HepG2 (cell line): ENCODE measurements at regions not wholly inside any gene's neighbourhood (a gene's known extent, or its start where the extent isn't known, plus 50 kb on each side); places are given as distances from the start of the nearest gene placed in this dataset.

ENCODE experiments used
- ATAC-seq: fragments of 200-7000 bp; cut with Tn5 transposase; 3 replicates; pipeline ENCODE4 v1.9.1; 2020; ENCODE audit warnings: mild to moderate bottlenecking, moderate library complexity
- BruUV-seq: library from RNA; stranded (reverse); fragments of 400-500 nt; replicated peaks from 2 replicates; lab custom pipeline; 2021; lab: Mats Ljungman, UMichigan
- CTCF ChIA-PET: fragments of 300-600 bp; formaldehyde crosslinking; extraction: SDS; loops from one replicate; lab custom pipeline; 2021; ENCODE audit warnings: low total read pairs, inconsistent platforms, low intra/inter-chr PET ratio; lab: Yijun Ruan, JAX
- POLR2A ChIA-PET: fragments of 350-600 bp; sonication (Branson Sonifier 250); formaldehyde crosslinking; loops from one replicate; lab custom pipeline; 2020; ENCODE audit warnings: antibody characterized with exemption, inconsistent platforms; lab: Yijun Ruan, JAX
- DNase-seq: peaks from one replicate; pipeline ENCODE4 v3.0.0-alpha.2; 2015; ENCODE audit warnings: low spot score
- FAIRE-seq: peaks from 3 replicates; lab custom pipeline; 2011; peaks lifted over from hg19 to GRCh38; lab: Jason Lieb, UNC
- H2AFZ ChIP-seq: one replicate; pipeline ENCODE4 v1.6.1; 2011; ENCODE audit warnings: low read length, inconsistent platforms
- H3K27ac ChIP-seq: fragments of 300-600 bp; 3 replicates; pipeline ENCODE4 v1.8.0; 2011; ENCODE audit warnings: mixed run types, mild to moderate bottlenecking, mixed read lengths, low read length, inconsistent platforms; ENCODE audit not compliant: insufficient read depth; ENCODE audit errors: extremely low read length
- H3K27me3 ChIP-seq, 2 experiments: fragments of 200-600 bp in 1 of 2; 2 replicates in 1 of 2; 3 replicates in 1 of 2; pipeline versions ENCODE4 v1.6.0 to v1.8.0; 2011; ENCODE audit warnings: low read length in 2 of 2, mild to moderate bottlenecking in 2 of 2, moderate library complexity in 2 of 2, inconsistent platforms in 1 of 2; ENCODE audit not compliant: insufficient read depth in 2 of 2, control insufficient read depth in 1 of 2
- H3K36me3 ChIP-seq, 2 experiments: fragments of 200-600 bp in 1 of 2; replicated peaks in 1 of 2; 2 replicates in 1 of 2; 3 replicates in 1 of 2; pipeline versions ENCODE4 v1.5.1 to v1.8.0; 2011; ENCODE audit warnings: low read length in 2 of 2, inconsistent platforms in 1 of 2; ENCODE audit not compliant: insufficient read depth in 2 of 2, control insufficient read depth in 1 of 2
- H3K4me1 ChIP-seq: 2 replicates; pipeline ENCODE4 v1.5.1; 2012; ENCODE audit warnings: low read length, inconsistent platforms; ENCODE audit not compliant: insufficient read depth
- H3K4me2 ChIP-seq: 2 replicates; pipeline ENCODE4 v1.6.0; 2011; ENCODE audit warnings: low read depth, low read length, inconsistent platforms
- H3K4me3 ChIP-seq, 3 experiments: fragments of 200-600 bp in 1 of 3; sonication (generic), shearing (Covaris generic) in 1 of 3; replicated peaks in 1 of 3; 2 replicates each; pipeline ENCODE4 v1.5.1; 2011 to 2016; ENCODE audit warnings: low read length in 3 of 3, inconsistent platforms in 2 of 3, low read depth in 2 of 3, mild to moderate bottlenecking in 2 of 3, control low read depth in 1 of 3, mixed read lengths in 1 of 3; ENCODE audit not compliant: insufficient read depth in 1 of 3
- H3K79me2 ChIP-seq: one replicate; pipeline ENCODE4 v1.6.1; 2011; ENCODE audit warnings: low read length, inconsistent platforms; ENCODE audit not compliant: insufficient read depth
- H3K9ac ChIP-seq: 2 replicates; pipeline ENCODE4 v1.6.0; 2011; ENCODE audit warnings: mild to moderate bottlenecking, low read depth, low read length, inconsistent platforms; ENCODE audit not compliant: insufficient read depth
- H3K9me3 ChIP-seq: 2 replicates; pipeline ENCODE4 v1.5.1; 2012; ENCODE audit warnings: mild to moderate bottlenecking, low read length
- H4K20me1 ChIP-seq: 2 replicates; pipeline ENCODE4 v1.6.0; 2011; ENCODE audit warnings: inconsistent platforms, mild to moderate bottlenecking, low read length, moderate library complexity; ENCODE audit not compliant: insufficient read depth
- ATAD3A ChIP-seq: sonication (generic); formaldehyde crosslinking; IDR thresholded peaks from 2 replicates; pipeline ENCODE4 v1.4.0; 2020; ENCODE audit warnings: missing genetic modification reagents
- BRD4 ChIP-seq: sonication (generic); formaldehyde crosslinking; IDR thresholded peaks from 2 replicates; pipeline ENCODE4 v1.4.0; 2020; ENCODE audit warnings: missing genetic modification reagents
- FOXK1 ChIP-seq: sonication (generic); formaldehyde crosslinking; IDR thresholded peaks from 2 replicates; pipeline ENCODE4 v1.4.0; 2020; ENCODE audit warnings: low read depth, missing genetic modification reagents, borderline replicate concordance
- FOXK2 ChIP-seq: fragments of 450-650 bp; IDR thresholded peaks from 2 replicates; pipeline ENCODE4 v1.6.1; 2016
- HCFC1 ChIP-seq: fragments of 150-350 bp; IDR thresholded peaks from 2 replicates; pipeline ENCODE4 v1.6.1; 2014; ENCODE audit warnings: low read depth, low read length
- KAT8 ChIP-seq: IDR thresholded peaks from 2 replicates; pipeline ENCODE4 v1.6.1; 2016; ENCODE audit warnings: missing genetic modification reagents, missing compliant biosample characterization
- KDM5A ChIP-seq: fragments of 200-600 bp; sonication (generic); IDR thresholded peaks from 2 replicates; pipeline ENCODE4 v1.7.0; 2018; ENCODE audit warnings: antibody characterized with exemption, mild to moderate bottlenecking, low read length, borderline replicate concordance
- NCOA5 ChIP-seq: sonication (generic); formaldehyde crosslinking; IDR thresholded peaks from 2 replicates; pipeline ENCODE4 v1.4.0; 2020; ENCODE audit warnings: missing genetic modification reagents
- NFKBIZ ChIP-seq: IDR thresholded peaks from 2 replicates; pipeline ENCODE4 v1.6.1; 2018; ENCODE audit warnings: missing genetic modification reagents, missing compliant biosample characterization
- PCBP1 ChIP-seq: fragments of 200-400 bp; formaldehyde crosslinking; IDR thresholded peaks from 2 replicates; pipeline ENCODE4 v1.6.1; 2017; ENCODE audit warnings: mild to moderate bottlenecking, low read depth, low read length, borderline replicate concordance
- RBAK ChIP-seq: sonication (generic); formaldehyde crosslinking; IDR thresholded peaks from 2 replicates; pipeline ENCODE4 v1.5.1; 2020; ENCODE audit warnings: mild to moderate bottlenecking, missing genetic modification reagents
- RBFOX2 ChIP-seq: fragments of 200-400 bp; formaldehyde crosslinking; IDR thresholded peaks from 2 replicates; pipeline ENCODE4 v1.6.1; 2017; ENCODE audit warnings: low read depth, mild to moderate bottlenecking, low read length
- REL ChIP-seq: sonication (generic); formaldehyde crosslinking; conservative IDR thresholded peaks from 2 replicates; pipeline ENCODE4 v1.8.0; 2022; ENCODE audit warnings: mild to moderate bottlenecking, missing genetic modification reagents, moderate library complexity
- RNF2 ChIP-seq: fragments of 450-650 bp; conservative IDR thresholded peaks from 2 replicates; pipeline ENCODE4 v1.6.1; 2016; ENCODE audit warnings: low read depth
- ZNF207 ChIP-seq: fragments of 450-650 bp; IDR thresholded peaks from 2 replicates; pipeline ENCODE4 v1.6.1; 2016; ENCODE audit warnings: antibody characterized with exemption, borderline replicate concordance
- ZNF292 ChIP-seq: sonication (generic); formaldehyde crosslinking; IDR thresholded peaks from 2 replicates; pipeline ENCODE4 v1.8.1; 2022; ENCODE audit warnings: mild to moderate bottlenecking, low read depth, missing genetic modification reagents, borderline replicate concordance
- ZNF333 ChIP-seq: sonication (generic); formaldehyde crosslinking; IDR thresholded peaks from 2 replicates; pipeline ENCODE4 v1.4.0; 2020; ENCODE audit warnings: mild to moderate bottlenecking, missing genetic modification reagents, borderline replicate concordance
- ZNF598 ChIP-seq: sonication (generic); formaldehyde crosslinking; IDR thresholded peaks from 2 replicates; pipeline ENCODE4 v1.5.1; 2020; ENCODE audit warnings: mild to moderate bottlenecking, missing genetic modification reagents, borderline replicate concordance
- ZNF703 ChIP-seq: sonication (generic); formaldehyde crosslinking; IDR thresholded peaks from 2 replicates; pipeline ENCODE4 v1.5.1; 2020; ENCODE audit warnings: missing genetic modification reagents, mild to moderate bottlenecking, moderate library complexity, borderline replicate concordance
- ZNF790 ChIP-seq: sonication (generic); formaldehyde crosslinking; IDR thresholded peaks from 2 replicates; pipeline ENCODE4 v1.8.0; 2022; ENCODE audit warnings: missing genetic modification reagents, mild to moderate bottlenecking, borderline replicate concordance
- WGBS: methylation state at CpG from one replicate; pipeline ENCODE4 v1.1.6; 2017; ENCODE audit warnings: low lambda C conversion rate; 5-methylcytosine and 5-hydroxymethylcytosine counted together
- in situ Hi-C: cut with HindIII; loops from 2 replicates; pipeline ENCODE4 v1.10.0; 2017; ENCODE audit warnings: low pct_unique_long_range_greater_than_20kb; ENCODE audit not compliant: extremely low pct_ligation_motif_present
- intact Hi-C: fragments of 100-400 bp; cut with micrococcal nuclease; formaldehyde crosslinking; loops from one replicate; pipeline ENCODE4 v1.10.0; 2022; ENCODE audit not compliant: unreplicated experiment
- TF ChIP-seq, protein P1 (sequence below): sonication (generic); formaldehyde crosslinking; IDR thresholded peaks from 2 replicates; pipeline ENCODE4 v1.4.0; 2020; ENCODE audit warnings: missing genetic modification reagents, borderline replicate concordance
- TF ChIP-seq, protein P2 (sequence below): sonication (generic); formaldehyde crosslinking; IDR thresholded peaks from 2 replicates; pipeline ENCODE4 v1.4.0; 2020; ENCODE audit warnings: mild to moderate bottlenecking, missing genetic modification reagents
- TF ChIP-seq, protein P3 (sequence below): sonication (generic); formaldehyde crosslinking; IDR thresholded peaks from 2 replicates; pipeline ENCODE4 v1.5.1; 2020; ENCODE audit warnings: mild to moderate bottlenecking, moderate library complexity, missing genetic modification reagents

DNA sequence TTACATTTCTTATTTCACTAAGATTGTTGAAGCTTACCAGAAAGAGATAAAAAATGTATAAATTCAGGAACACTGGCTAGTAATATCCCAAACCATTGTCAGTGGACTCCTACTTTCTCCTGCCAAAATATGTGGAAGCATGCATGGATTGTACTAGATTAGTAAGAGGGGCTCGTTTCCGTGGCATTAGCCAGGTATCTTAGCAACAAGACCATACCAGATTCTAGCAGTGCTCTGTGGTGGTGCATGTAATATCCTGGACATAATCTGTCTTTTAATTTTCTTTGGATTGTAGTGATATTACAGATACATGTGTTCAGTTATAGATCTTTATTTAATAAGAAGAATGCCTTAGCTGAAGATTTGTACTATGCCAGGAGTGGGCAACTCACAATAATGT, 371.9 kb upstream of the PITX2 start (continued):
- no peak for TF ChIP-seq ZNF790 (CRISPR knock-in tag)
- TF ChIP-seq NCOA5 (CRISPR knock-in tag), result no peak
- no peak for TF ChIP-seq FOXK2
- TF ChIP-seq FOXK1 (CRISPR knock-in tag), result no peak
- no peak for TF ChIP-seq KDM5A
- no peak for TF ChIP-seq KAT8 (CRISPR knock-in tag)
- TF ChIP-seq ATAD3A (CRISPR knock-in tag), result no peak
- TF ChIP-seq ZNF703, result no peak
- no peak for TF ChIP-seq RBAK
- TF ChIP-seq, protein P1, sequence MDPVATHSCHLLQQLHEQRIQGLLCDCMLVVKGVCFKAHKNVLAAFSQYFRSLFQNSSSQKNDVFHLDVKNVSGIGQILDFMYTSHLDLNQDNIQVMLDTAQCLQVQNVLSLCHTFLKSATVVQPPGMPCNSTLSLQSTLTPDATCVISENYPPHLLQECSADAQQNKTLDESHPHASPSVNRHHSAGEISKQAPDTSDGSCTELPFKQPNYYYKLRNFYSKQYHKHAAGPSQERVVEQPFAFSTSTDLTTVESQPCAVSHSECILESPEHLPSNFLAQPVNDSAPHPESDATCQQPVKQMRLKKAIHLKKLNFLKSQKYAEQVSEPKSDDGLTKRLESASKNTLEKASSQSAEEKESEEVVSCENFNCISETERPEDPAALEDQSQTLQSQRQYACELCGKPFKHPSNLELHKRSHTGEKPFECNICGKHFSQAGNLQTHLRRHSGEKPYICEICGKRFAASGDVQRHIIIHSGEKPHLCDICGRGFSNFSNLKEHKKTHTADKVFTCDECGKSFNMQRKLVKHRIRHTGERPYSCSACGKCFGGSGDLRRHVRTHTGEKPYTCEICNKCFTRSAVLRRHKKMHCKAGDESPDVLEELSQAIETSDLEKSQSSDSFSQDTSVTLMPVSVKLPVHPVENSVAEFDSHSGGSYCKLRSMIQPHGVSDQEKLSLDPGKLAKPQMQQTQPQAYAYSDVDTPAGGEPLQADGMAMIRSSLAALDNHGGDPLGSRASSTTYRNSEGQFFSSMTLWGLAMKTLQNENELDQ (CRISPR knock-in tag), result no peak
- no peak for TF ChIP-seq NFKBIZ (CRISPR knock-in tag)
- no peak for TF ChIP-seq ZNF207
- TF ChIP-seq, all 625 proteins: peak for 0

DNA sequence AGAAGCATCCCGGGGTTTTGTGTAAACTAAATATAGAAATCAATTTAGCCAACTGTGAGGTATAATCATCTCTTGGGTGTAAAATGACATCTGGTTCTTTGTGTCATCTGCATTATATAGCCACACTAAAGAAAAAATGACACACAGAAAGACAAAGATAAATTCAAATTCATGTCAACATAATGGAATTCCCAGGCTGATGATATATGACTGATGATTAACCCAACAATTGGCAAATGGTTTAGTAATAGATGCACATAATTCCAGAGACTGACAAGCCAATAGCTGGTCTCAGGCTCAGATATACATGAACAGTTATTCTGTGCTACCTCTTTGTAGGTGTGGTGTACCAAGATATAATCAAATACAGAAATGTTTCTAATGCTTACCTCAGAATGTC, 375.4 kb upstream of the PITX2 start:
- no peaks in the 10 kb centered on the region for H4K20me1 ChIP-seq
- FAIRE-seq, result no peak
- no peaks in the 10 kb centered on the region; a peak in 1 of 5 replicates for H3K27me3 ChIP-seq
- ChIA-PET POLR2A (no interaction called here), CTCF (no interaction called here)
- no peak overlapping the region for H3K27ac ChIP-seq
- H2AFZ ChIP-seq, result no peak overlapping the region
- BruUV-seq, result no TSS peak
- ATAC-seq, result no peak
- 0% methylated on average over 1 of the region's 1 CpG for WGBS
- H3K79me2 ChIP-seq, result no peaks in the 10 kb centered on the region
- no peak overlapping the region for H3K4me2 ChIP-seq
- intact Hi-C loops (no loop called here), in situ Hi-C loops (no loop called here)
- no peaks in the 10 kb centered on the region for H3K36me3 ChIP-seq
- no peak overlapping the region for H3K9ac ChIP-seq
- H3K4me3 ChIP-seq, result no peak overlapping the region
- no peaks in the 10 kb centered on the region for H3K4me1 ChIP-seq
- no peak for DNase-seq
- no peaks in the 10 kb centered on the region for H3K9me3 ChIP-seq
- TF ChIP-seq, protein P2, sequence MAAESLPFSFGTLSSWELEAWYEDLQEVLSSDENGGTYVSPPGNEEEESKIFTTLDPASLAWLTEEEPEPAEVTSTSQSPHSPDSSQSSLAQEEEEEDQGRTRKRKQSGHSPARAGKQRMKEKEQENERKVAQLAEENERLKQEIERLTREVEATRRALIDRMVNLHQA (CRISPR knock-in tag), result no peak
- TF ChIP-seq REL (no peak), ZNF292 (no peak), PCBP1 (no peak), BRD4 (no peak), HCFC1 (no peak), ZNF598 (CRISPR knock-in tag) (no peak), RBFOX2 (no peak), ZNF333 (CRISPR knock-in tag) (no peak), RNF2 (no peak)
- TF ChIP-seq, protein P3, sequence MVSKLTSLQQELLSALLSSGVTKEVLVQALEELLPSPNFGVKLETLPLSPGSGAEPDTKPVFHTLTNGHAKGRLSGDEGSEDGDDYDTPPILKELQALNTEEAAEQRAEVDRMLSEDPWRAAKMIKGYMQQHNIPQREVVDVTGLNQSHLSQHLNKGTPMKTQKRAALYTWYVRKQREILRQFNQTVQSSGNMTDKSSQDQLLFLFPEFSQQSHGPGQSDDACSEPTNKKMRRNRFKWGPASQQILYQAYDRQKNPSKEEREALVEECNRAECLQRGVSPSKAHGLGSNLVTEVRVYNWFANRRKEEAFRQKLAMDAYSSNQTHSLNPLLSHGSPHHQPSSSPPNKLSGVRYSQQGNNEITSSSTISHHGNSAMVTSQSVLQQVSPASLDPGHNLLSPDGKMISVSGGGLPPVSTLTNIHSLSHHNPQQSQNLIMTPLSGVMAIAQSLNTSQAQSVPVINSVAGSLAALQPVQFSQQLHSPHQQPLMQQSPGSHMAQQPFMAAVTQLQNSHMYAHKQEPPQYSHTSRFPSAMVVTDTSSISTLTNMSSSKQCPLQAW (CRISPR knock-in tag), result no peak
